Lower lobe of right lung (tissue), 1 donor: ENCODE measurements at regions not wholly inside any gene's neighbourhood (a gene's known extent, or its start where the extent isn't known, plus 50 kb on each side); places are given as distances from the start of the nearest gene placed in this dataset. TPM values are rescaled to one million over a fixed set of nuclear protein-coding genes. Genes with fewer than 3 reads are reported as not detected.

Experiments
- microRNA-seq: library from miRNA; unstranded; fragments of <30 nt; microRNA quantifications from one replicate; pipeline ENCODE4 v1.2.0, GENCODE V29; 2020; ENCODE audit warnings: borderline number of aligned reads
- donor health status: DM: no; HTN: yes; CAD: no; lungs with severe emphysema.

Small RNA genes lying in the stretch of these regions (microRNA-seq; reads per million reads assigned to microRNA genes)
- not detected for gene MIR3974
